Heart left ventricle (tissue), 13 donors: ENCODE measurements at regions not wholly inside any gene's neighbourhood (a gene's known extent, or its start where the extent isn't known, plus 50 kb on each side); places are given as distances from the start of the nearest gene placed in this dataset.
"Not testable (repeated sequence)": the region's sequence is repeated elsewhere in the genome, so short reads cannot be mapped to it uniquely, and the experiment has no call there.

Source experiments
- CTCF ChIP-seq, 12 donors: fragments of 200-600 bp; sonication (generic) in 4 of 12; IDR thresholded peaks; one replicate each; pipeline versions ENCODE4 v1.5.0 to v1.8.0; 2018 to 2022; ENCODE audit warnings: antibody characterized with exemption in 12 of 12, mild to moderate bottlenecking in 5 of 12
- POLR2A ChIP-seq, 2 donors: fragments of 450-650 bp; IDR thresholded peaks; one replicate each; pipeline ENCODE4 v1.6.1; 2017; ENCODE audit warnings: antibody characterized with exemption in 2 of 2, mild to moderate bottlenecking in 2 of 2, moderate library complexity in 2 of 2
- donor health status: ischemic (EF 13 %, LVEDD 7.1; RV severe dilation, severe dysfunction).
- donor health status: DM: no; HTN: yes; CAD: no.
- donor health status: DM: no; HTN: no; CAD: no.
- donor health status: ischemic (EF 25% LVEDD 6.9; RV normal size, moderate dysfunction).
- donor health status: ischemic (EF 25% LVEDD 5.7; RV mildly dilated, moderate dysfunction).
- donor health status: ischemic (EF 35%, LVEDD 5.7; RV mildly dilated, moderate dysfunction).
- donor health status: nonischemic (EF 11% LVEDD 7.7; RV severe dilation, severe dysfunction).
- donor health status: DM: yes; HTN: yes; CAD: no.
- donor health status: PGD.
- donor health status: ischemic (EF 29% LVEDD 5.4; RV normal size, mild dysfunction).
- donor health status: nonischemic (EF 23%, LVEDD 6.1; RV moderate dilation, normal function).

GRCh38 chr13:64077132-64077835, 2661.6 kb upstream of the PCDH20 start:
- TF ChIP-seq CTCF, POLR2A (IDR thresholded peaks at IDR 0.05): not testable (repeated sequence)
